Smooth muscle cell (in vitro differentiated cells): ENCODE measurements at regions not wholly inside any gene's neighbourhood (a gene's known extent, or its start where the extent isn't known, plus 50 kb on each side); places are given as distances from the start of the nearest gene placed in this dataset.

Experiments used
- DNase-seq: peaks from one replicate; lab custom pipeline; 2025; ENCODE audit not compliant: unreplicated experiment; lab: John Stamatoyannopoulos, UW
- H2AFZ ChIP-seq: fragments of 200-600 bp; sonication (generic); 2 replicates; pipeline ENCODE4 v1.6.0; 2016; ENCODE audit warnings: antibody characterized with exemption, low read depth, mild to moderate bottlenecking
- H3F3A ChIP-seq: fragments of 200-600 bp; sonication (generic); 2 replicates; pipeline ENCODE4 v1.6.0; 2017; ENCODE audit warnings: antibody characterized with exemption, low read depth
- H3K27ac ChIP-seq: fragments of 200-600 bp; sonication (generic); 2 replicates; pipeline ENCODE4 v1.5.1; 2016; ENCODE audit warnings: low read depth, mild to moderate bottlenecking
- H3K27me3 ChIP-seq: fragments of 200-600 bp; sonication (generic); 2 replicates; pipeline ENCODE4 v1.6.1; 2016; ENCODE audit warnings: low read depth, mild to moderate bottlenecking
- H3K36me3 ChIP-seq: fragments of 200-600 bp; sonication (generic); 2 replicates; pipeline ENCODE4 v1.5.1; 2016; ENCODE audit warnings: low read depth
- H3K4me1 ChIP-seq: fragments of 200-600 bp; sonication (generic); 2 replicates; pipeline ENCODE4 v1.5.1; 2016; ENCODE audit warnings: low read depth
- H3K4me2 ChIP-seq: fragments of 200-600 bp; sonication (generic); 2 replicates; pipeline ENCODE4 v1.6.0; 2016; ENCODE audit warnings: mild to moderate bottlenecking
- H3K4me3 ChIP-seq: fragments of 200-600 bp; sonication (generic); 2 replicates; pipeline ENCODE4 v1.5.1; 2016; ENCODE audit warnings: mild to moderate bottlenecking
- H3K79me2 ChIP-seq: fragments of 200-600 bp; sonication (generic); 2 replicates; pipeline ENCODE4 v1.6.0; 2016; ENCODE audit warnings: low read depth, mild to moderate bottlenecking
- H3K9ac ChIP-seq: fragments of 200-600 bp; sonication (generic); 2 replicates; pipeline ENCODE4 v1.6.0; 2016; ENCODE audit warnings: low read depth
- H3K9me3 ChIP-seq: fragments of 200-600 bp; sonication (generic); replicated peaks from 2 replicates; pipeline ENCODE4 v1.5.1; 2016; ENCODE audit warnings: low read depth
- H4K20me1 ChIP-seq: fragments of 200-600 bp; sonication (generic); 2 replicates; pipeline ENCODE4 v1.6.0; 2016; ENCODE audit warnings: low read depth
- WGBS: methylation state at CpG from one replicate; pipeline ENCODE4 v1.1.7; 2016; ENCODE audit warnings: low lambda C conversion rate; 5-methylcytosine and 5-hydroxymethylcytosine counted together
- TF ChIP-seq, protein P1 (sequence below): fragments of 200-600 bp; sonication (generic); IDR thresholded peaks from 2 replicates; pipeline ENCODE4 v1.5.1; 2017; ENCODE audit warnings: borderline replicate concordance, mild to moderate bottlenecking, antibody characterized with exemption; ENCODE audit not compliant: insufficient read depth, poor library complexity, severe bottlenecking

DNA sequence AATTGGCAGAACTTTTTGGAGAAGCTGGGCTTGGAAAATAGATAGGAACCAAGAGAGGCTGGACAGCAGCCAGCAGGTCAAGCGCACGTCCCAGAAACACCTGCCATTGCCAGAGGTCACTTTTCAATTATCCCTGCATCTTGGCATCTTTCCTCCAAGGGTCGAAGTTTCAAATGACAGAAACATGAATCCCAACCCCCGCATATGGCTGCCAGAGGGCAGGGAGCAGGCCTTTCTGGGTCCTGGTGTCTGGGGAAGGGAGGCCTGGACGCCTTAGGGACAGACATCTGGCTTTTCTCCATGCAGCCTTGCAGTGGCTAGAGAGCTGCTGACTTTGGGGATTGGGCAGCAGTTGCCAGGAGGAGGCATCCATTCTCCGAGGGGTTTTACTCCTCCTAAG, 164.5 kb upstream of the TPM1 start:
- no peak overlapping the region for H3K4me2 ChIP-seq
- 46% methylated on average over 6 of the region's 6 CpGs for WGBS

DNA sequence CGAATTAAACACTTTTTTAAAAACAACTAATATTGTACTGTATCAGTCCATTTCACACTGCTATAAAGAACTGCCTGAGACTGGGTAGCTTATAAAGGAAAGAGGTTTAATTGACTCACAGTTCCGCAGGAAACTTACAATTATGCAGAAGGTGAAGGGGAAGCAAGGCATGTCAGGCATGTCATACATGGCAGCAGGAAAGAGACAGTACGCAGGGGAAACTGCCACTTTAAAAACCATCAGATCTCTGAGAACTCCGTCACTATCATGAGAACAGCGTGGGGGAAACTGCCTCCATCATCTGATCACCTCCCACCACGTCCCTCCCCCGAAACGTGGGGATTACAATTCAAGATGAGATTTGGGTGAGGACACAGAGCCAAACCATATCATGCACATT, 162.8 kb upstream of the TPM1 start:
- no peaks in the 10 kb centered on the region for H3K36me3 ChIP-seq
- H3K27ac ChIP-seq = no peak overlapping the region
- H3K4me1 ChIP-seq = peaks cover 16% of the 10 kb centered on the region
- peak overlapping the region; percentile 11 for H3K4me2 ChIP-seq
- no peak for DNase-seq
- no peaks in the 10 kb centered on the region for H3K9me3 ChIP-seq
- no peaks in the 10 kb centered on the region for H4K20me1 ChIP-seq
- H3K79me2 ChIP-seq = no peaks in the 10 kb centered on the region
- TF ChIP-seq, protein P1, sequence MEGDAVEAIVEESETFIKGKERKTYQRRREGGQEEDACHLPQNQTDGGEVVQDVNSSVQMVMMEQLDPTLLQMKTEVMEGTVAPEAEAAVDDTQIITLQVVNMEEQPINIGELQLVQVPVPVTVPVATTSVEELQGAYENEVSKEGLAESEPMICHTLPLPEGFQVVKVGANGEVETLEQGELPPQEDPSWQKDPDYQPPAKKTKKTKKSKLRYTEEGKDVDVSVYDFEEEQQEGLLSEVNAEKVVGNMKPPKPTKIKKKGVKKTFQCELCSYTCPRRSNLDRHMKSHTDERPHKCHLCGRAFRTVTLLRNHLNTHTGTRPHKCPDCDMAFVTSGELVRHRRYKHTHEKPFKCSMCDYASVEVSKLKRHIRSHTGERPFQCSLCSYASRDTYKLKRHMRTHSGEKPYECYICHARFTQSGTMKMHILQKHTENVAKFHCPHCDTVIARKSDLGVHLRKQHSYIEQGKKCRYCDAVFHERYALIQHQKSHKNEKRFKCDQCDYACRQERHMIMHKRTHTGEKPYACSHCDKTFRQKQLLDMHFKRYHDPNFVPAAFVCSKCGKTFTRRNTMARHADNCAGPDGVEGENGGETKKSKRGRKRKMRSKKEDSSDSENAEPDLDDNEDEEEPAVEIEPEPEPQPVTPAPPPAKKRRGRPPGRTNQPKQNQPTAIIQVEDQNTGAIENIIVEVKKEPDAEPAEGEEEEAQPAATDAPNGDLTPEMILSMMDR = no peak
- H3K9ac ChIP-seq = no peak overlapping the region
- no peaks in the 10 kb centered on the region for H3K27me3 ChIP-seq
- no peak overlapping the region for H3K4me3 ChIP-seq
- H2AFZ ChIP-seq = no peak overlapping the region
- WGBS = 75% methylated on average over 8 of the region's 8 CpGs
- H3F3A ChIP-seq = peaks cover 13% of the 10 kb centered on the region

More for the DNA sequence above, 164.5 kb upstream of the TPM1 start:
- H3K4me3 ChIP-seq = no peak overlapping the region
- peaks cover 21% of the 10 kb centered on the region for H3K4me1 ChIP-seq
- TF ChIP-seq, protein P1 = no peak
- H3K9me3 ChIP-seq = no peaks in the 10 kb centered on the region
- H3K9ac ChIP-seq = no peak overlapping the region
- no peak overlapping the region for H3K27ac ChIP-seq
- no peaks in the 10 kb centered on the region for H3K36me3 ChIP-seq
- no peak for DNase-seq
- H2AFZ ChIP-seq = no peak overlapping the region
- H4K20me1 ChIP-seq = no peaks in the 10 kb centered on the region
- H3K79me2 ChIP-seq = no peaks in the 10 kb centered on the region
- H3F3A ChIP-seq = peaks cover 3% of the 10 kb centered on the region
- H3K27me3 ChIP-seq = no peaks in the 10 kb centered on the region

DNA sequence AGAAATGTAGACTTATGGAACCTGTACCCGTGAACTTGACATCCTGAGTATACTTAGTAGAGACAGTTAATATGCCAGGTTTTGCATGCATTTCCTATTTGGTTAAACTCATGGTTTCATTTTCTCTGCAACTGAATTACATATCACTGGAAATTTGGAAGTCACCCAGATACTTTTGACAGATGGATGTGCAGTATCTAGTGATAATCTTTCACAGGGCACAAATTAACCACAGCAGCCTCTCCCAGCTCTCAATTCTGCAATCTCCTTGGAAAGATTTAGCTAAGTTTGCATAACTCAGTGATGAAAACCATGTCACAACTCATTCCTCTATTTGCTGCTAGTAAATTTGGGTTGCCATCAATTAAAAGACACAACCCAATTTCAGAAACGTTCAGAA, 162.3 kb upstream of the TPM1 start:
- H3K27me3 ChIP-seq = no peaks in the 10 kb centered on the region
- H3K36me3 ChIP-seq = no peaks in the 10 kb centered on the region
- H2AFZ ChIP-seq = no peak overlapping the region
- H3K27ac ChIP-seq = no peak overlapping the region
- WGBS = 58% methylated on average over 2 of the region's 2 CpGs
- H3K79me2 ChIP-seq = no peaks in the 10 kb centered on the region
- peaks cover 15% of the 10 kb centered on the region for H3F3A ChIP-seq
- H3K4me2 ChIP-seq = peak overlapping the region; percentile 11
- DNase-seq = no peak
- no peak overlapping the region for H3K4me3 ChIP-seq
- H3K9ac ChIP-seq = no peak overlapping the region
- TF ChIP-seq, protein P1 = no peak
- no peaks in the 10 kb centered on the region for H4K20me1 ChIP-seq
- H3K9me3 ChIP-seq = no peaks in the 10 kb centered on the region
- H3K4me1 ChIP-seq = peaks cover 15% of the 10 kb centered on the region

DNA sequence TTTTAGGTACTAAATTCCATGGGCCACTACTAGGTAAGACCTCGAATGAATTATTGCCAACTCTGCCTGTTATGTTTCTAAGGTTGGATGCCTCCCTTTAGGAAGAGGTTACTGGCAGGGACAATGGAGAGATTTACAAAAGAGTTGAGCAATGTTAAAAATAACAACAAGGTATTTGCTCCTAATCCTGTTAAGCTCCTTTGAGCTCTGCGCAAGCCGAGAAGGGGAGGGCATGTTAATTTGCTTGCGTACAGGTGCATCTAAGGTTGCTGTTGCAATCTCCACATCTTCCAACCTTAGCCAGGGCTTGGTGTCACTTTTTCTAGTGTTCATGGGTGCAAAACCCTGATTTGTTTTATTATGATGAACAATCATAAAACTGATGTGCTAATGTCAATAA, 161.5 kb upstream of the TPM1 start:
- WGBS = 84% methylated on average over 4 of the region's 4 CpGs
- Histone ChIP-seq H3K79me2 (no peaks in the 10 kb centered on the region), H3K27ac (no peak overlapping the region), H3K4me2 (no peak overlapping the region), H2AFZ (no peak overlapping the region), H3K9ac (no peak overlapping the region), H3K4me3 (no peak overlapping the region), H3K9me3 (no peaks in the 10 kb centered on the region), H4K20me1 (no peaks in the 10 kb centered on the region), H3K36me3 (no peaks in the 10 kb centered on the region), H3K27me3 (no peaks in the 10 kb centered on the region), H3F3A (peaks cover 16% of the 10 kb centered on the region), H3K4me1 (peaks cover 12% of the 10 kb centered on the region)
- DNase-seq = no peak
- TF ChIP-seq, protein P1 = no peak
